Thyroid gland (tissue), 4 donors: ENCODE measurements at regions not wholly inside any gene's neighbourhood (a gene's known extent, or its start where the extent isn't known, plus 50 kb on each side); places are given as distances from the start of the nearest gene placed in this dataset.

Experiments used
- CTCF ChIP-seq, 6 experiments: fragments of 200-600 bp in 3 of 6; fragments of 450-650 bp in 3 of 6; sonication (generic) in 3 of 6; IDR thresholded peaks; one replicate each; pipeline ENCODE4 v1.5.1; 2016 to 2019; ENCODE audit warnings: antibody characterized with exemption in 6 of 6, mild to moderate bottlenecking in 2 of 6, inconsistent platforms in 1 of 6, moderate library complexity in 1 of 6
- POLR2A ChIP-seq, 2 donors: fragments of 450-650 bp; IDR thresholded peaks; one replicate each; pipeline ENCODE4 v1.6.1; 2017; ENCODE audit warnings: antibody characterized with exemption in 2 of 2, mild to moderate bottlenecking in 2 of 2, moderate library complexity in 1 of 2

- TF ChIP-seq CTCF (IDR thresholded peaks at IDR 0.05): no peak
- TF ChIP-seq POLR2A (IDR thresholded peaks at IDR 0.05): no peak
Measured at GRCh38 chr6:86558318-86558717, 379.0 kb upstream of the HTR1E start.
